SK-N-SH (cell line): ENCODE measurements at regions not wholly inside any gene's neighbourhood (a gene's known extent, or its start where the extent isn't known, plus 50 kb on each side); places are given as distances from the start of the nearest gene placed in this dataset.

Experiments used
- CTCF ChIA-PET: fragments of 300-600, 350-600 bp; formaldehyde crosslinking; extraction: SDS; loops from one replicate; lab custom pipeline; 2021; lab: Yijun Ruan, JAX
- POLR2A ChIA-PET: fragments of 350-600 bp; sonication (Branson Sonifier 250); formaldehyde crosslinking; extraction: SDS; loops from one replicate; lab custom pipeline; 2020; ENCODE audit warnings: antibody characterized with exemption, inconsistent platforms; lab: Yijun Ruan, JAX
- DNase-seq: peaks from one replicate; pipeline ENCODE4 v3.0.0; 2012
- H2AFZ ChIP-seq: fragments of 200-600 bp; sonication (generic); 2 replicates; pipeline ENCODE4 v1.8.1; 2016; ENCODE audit warnings: antibody characterized with exemption, mild to moderate bottlenecking, low read depth
- H3F3A ChIP-seq: fragments of 200-600 bp; sonication (generic); replicated peaks from 2 replicates; pipeline ENCODE3; 2016; ENCODE audit warnings: antibody characterized with exemption, mild to moderate bottlenecking; ENCODE audit not compliant: insufficient read depth
- H3K27ac ChIP-seq, 2 experiments: fragments of 200-500 bp in 1 of 2; fragments of 200-600 bp in 1 of 2; sonication (Bioruptor generic) in 1 of 2; sonication (generic), shearing (Covaris generic) in 1 of 2; 2 replicates each; pipeline versions ENCODE4 v1.5.1 to v1.6.1; 2014 to 2016; ENCODE audit warnings: low read depth in 2 of 2, inconsistent platforms in 1 of 2, low read length in 1 of 2, mild to moderate bottlenecking in 1 of 2, mixed read lengths in 1 of 2
- H3K27me3 ChIP-seq: fragments of 200-600 bp; sonication (generic), shearing (Covaris generic); 2 replicates; pipeline ENCODE4 v1.6.1; 2016; ENCODE audit warnings: mixed run types; ENCODE audit not compliant: insufficient read depth
- H3K36me3 ChIP-seq, 2 experiments: fragments of 200-500 bp in 1 of 2; fragments of 200-600 bp in 1 of 2; sonication (Bioruptor generic) in 1 of 2; sonication (generic) in 1 of 2; replicated peaks in 1 of 2; 2 replicates each; pipeline versions ENCODE3 to v1.5.1; 2014 to 2016; ENCODE audit warnings: low read length in 1 of 2, mild to moderate bottlenecking in 1 of 2; ENCODE audit not compliant: insufficient read depth in 2 of 2, control insufficient read depth in 1 of 2
- H3K4me1 ChIP-seq, 2 experiments: fragments of 200-500 bp in 1 of 2; fragments of 200-600 bp in 1 of 2; sonication (Bioruptor generic) in 1 of 2; sonication (generic), shearing (Covaris generic) in 1 of 2; 2 replicates each; pipeline versions ENCODE4 v1.5.1 to v1.6.1; 2014 to 2016; ENCODE audit warnings: low read depth in 1 of 2, low read length in 1 of 2, mixed run types in 1 of 2; ENCODE audit not compliant: insufficient read depth in 2 of 2, control insufficient read depth in 1 of 2
- H3K4me2 ChIP-seq: fragments of 200-600 bp; sonication (generic), shearing (Covaris generic); 2 replicates; pipeline ENCODE4 v1.6.1; 2017; ENCODE audit warnings: mixed run types
- H3K4me3 ChIP-seq, 2 experiments: fragments of 200-500 bp in 1 of 2; fragments of 200-600 bp in 1 of 2; sonication (Bioruptor generic) in 1 of 2; sonication (generic), shearing (Covaris generic) in 1 of 2; 2 replicates each; pipeline versions ENCODE4 v1.5.1 to v1.8.1; 2014 to 2016; ENCODE audit warnings: low read depth in 2 of 2, inconsistent platforms in 1 of 2, low read length in 1 of 2, mild to moderate bottlenecking in 1 of 2, mixed read lengths in 1 of 2, moderate library complexity in 1 of 2
- H3K79me2 ChIP-seq: fragments of 200-600 bp; sonication (generic); 2 replicates; pipeline ENCODE4 v1.8.1; 2017; ENCODE audit warnings: mild to moderate bottlenecking; ENCODE audit not compliant: insufficient read depth
- H3K9ac ChIP-seq: fragments of 200-600 bp; sonication (generic); 2 replicates; pipeline ENCODE4 v1.6.1; 2017; ENCODE audit warnings: mixed run types
- H3K9me2 ChIP-seq: fragments of 200-600 bp; sonication (generic); 2 replicates; pipeline ENCODE4 v1.6.1; 2017; ENCODE audit warnings: mixed run types
- H3K9me3 ChIP-seq: fragments of 200-600 bp; sonication (generic); 2 replicates; pipeline ENCODE4 v1.6.1; 2017; ENCODE audit warnings: mixed run types, mild to moderate bottlenecking, moderate library complexity
- H4K20me1 ChIP-seq: fragments of 200-600 bp; sonication (generic); 2 replicates; pipeline ENCODE4 v1.6.1; 2017; ENCODE audit warnings: mild to moderate bottlenecking, mixed run types; ENCODE audit not compliant: insufficient read depth
- CHD2 ChIP-seq: fragments of 150-350 bp; IDR thresholded peaks from 2 replicates; pipeline ENCODE4 v1.6.1; 2018; ENCODE audit warnings: low read length; ENCODE audit not compliant: partially characterized antibody
- EP300 ChIP-seq, 2 experiments: IDR thresholded peaks; 2 replicates each; pipeline versions ENCODE4 v1.4.0 to v1.6.1; 2012; ENCODE audit warnings: borderline replicate concordance in 1 of 2, low read depth in 1 of 2, low read length in 1 of 2
- FOSL2 ChIP-seq: IDR thresholded peaks from 2 replicates; pipeline ENCODE4 v1.4.0; 2012; ENCODE audit warnings: low read depth, mild to moderate bottlenecking, moderate library complexity, borderline replicate concordance
- FOXJ3 ChIP-seq: sonication (generic); formaldehyde crosslinking; IDR thresholded peaks from 2 replicates; pipeline ENCODE4 v1.5.1; 2020; ENCODE audit warnings: mild to moderate bottlenecking, missing genetic modification reagents
- FOXM1 ChIP-seq: IDR thresholded peaks from 2 replicates; pipeline ENCODE4 v1.4.0; 2012; ENCODE audit warnings: low read depth, mild to moderate bottlenecking
- GABPA ChIP-seq: IDR thresholded peaks from 2 replicates; pipeline ENCODE4 v1.4.0; 2012; ENCODE audit warnings: low read depth, mild to moderate bottlenecking
- GATA2 ChIP-seq: sonication (generic); formaldehyde crosslinking; IDR thresholded peaks from 2 replicates; pipeline ENCODE4 v1.5.0; 2020; ENCODE audit warnings: mild to moderate bottlenecking, missing genetic modification reagents
- MAX ChIP-seq: IDR thresholded peaks from 2 replicates; pipeline ENCODE4 v1.4.0; 2012; ENCODE audit warnings: low read depth
- MXI1 ChIP-seq: IDR thresholded peaks from 2 replicates; pipeline ENCODE4 v1.6.1; 2012; ENCODE audit warnings: mild to moderate bottlenecking, low read depth, low read length, improper control_type of control experiment
- NRF1 ChIP-seq: IDR thresholded peaks from 2 replicates; pipeline ENCODE4 v1.6.1; 2012; ENCODE audit warnings: low read depth, mild to moderate bottlenecking, low read length
- TAF1 ChIP-seq: IDR thresholded peaks from 2 replicates; pipeline ENCODE4 v1.6.1; 2012; ENCODE audit warnings: low read depth, mild to moderate bottlenecking, low read length, moderate library complexity, borderline replicate concordance
- USF2 ChIP-seq: fragments of 150-350 bp; IDR thresholded peaks from 2 replicates; pipeline ENCODE4 v1.6.1; 2017; ENCODE audit warnings: antibody characterized with exemption, low read length, low read depth, borderline replicate concordance
- YY1 ChIP-seq: IDR thresholded peaks from 2 replicates; pipeline ENCODE4 v1.4.0; 2012; ENCODE audit warnings: low read depth, mild to moderate bottlenecking
- WGBS: methylation state at CpG from one replicate; pipeline ENCODE4 v1.1.6; 2017; ENCODE audit warnings: low lambda C conversion rate; 5-methylcytosine and 5-hydroxymethylcytosine counted together

- no peaks in the 10 kb centered on the region for H3K27me3 ChIP-seq
- H3K9me3 ChIP-seq = no peaks in the 10 kb centered on the region
- POLR2A ChIA-PET = no interaction called here
- no peak overlapping the region for H3K4me3 ChIP-seq
- no peaks in the 10 kb centered on the region for H3F3A ChIP-seq
- H3K4me2 ChIP-seq = no peak overlapping the region
- no peaks in the 10 kb centered on the region for H3K79me2 ChIP-seq
- H3K9me2 ChIP-seq = no peaks in the 10 kb centered on the region
- 70% methylated on average over 9 of the region's 18 CpGs for WGBS
- CTCF ChIA-PET = interaction anchor here (1.0 kb wide), 1 partner anchor 36 kb away, joined by 3 read pairs; no protein-coding TSS in a partner anchor
- H4K20me1 ChIP-seq = no peaks in the 10 kb centered on the region
- TF ChIP-seq FOXM1 = no peak
- no peak for TF ChIP-seq YY1
- no peak for TF ChIP-seq MAX
- no peak for TF ChIP-seq USF2
- no peak for TF ChIP-seq FOSL2
- TF ChIP-seq GABPA = no peak
- TF ChIP-seq TAF1 = no peak
- TF ChIP-seq NRF1 = no peak
- TF ChIP-seq MXI1 = no peak
- TF ChIP-seq CHD2 = no peak
- no peak for TF ChIP-seq FOXJ3 (CRISPR knock-in tag)
- TF ChIP-seq GATA2 (CRISPR knock-in tag) = no peak
- TF ChIP-seq, all 33 proteins: peak for 0
- Histone ChIP-seq H2AFZ (no peak overlapping the region), H3K27ac (no peak overlapping the region), H3K4me1 (no peaks in the 10 kb centered on the region), H3K9ac (no peak overlapping the region), H3K36me3 (no peaks in the 10 kb centered on the region)
- no peak for DNase-seq
Measured at GRCh38 chr1:4481451-4481850, 173.0 kb upstream of the AJAP1 start.

DNA sequence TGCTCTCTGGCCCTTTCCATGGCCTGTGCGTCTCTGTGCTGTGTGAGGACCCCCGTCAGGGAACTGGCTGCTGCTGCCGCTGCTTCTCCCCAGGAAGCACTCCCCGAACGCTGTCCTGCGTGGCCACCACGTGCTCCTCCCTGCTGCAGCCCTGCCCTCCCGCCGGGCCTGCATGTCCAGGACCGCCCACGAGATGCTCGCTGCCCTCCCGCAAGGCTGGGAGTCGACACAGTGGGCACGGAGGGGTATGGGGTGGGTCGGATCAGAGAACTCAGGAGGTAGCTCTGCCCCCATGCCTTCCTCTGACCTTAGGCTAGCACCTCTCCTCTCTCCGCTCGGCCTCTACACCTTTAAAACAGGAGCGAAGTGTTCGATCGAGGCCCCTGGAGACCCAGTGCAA lies 171.9 kb upstream of the AJAP1 start:
- Histone ChIP-seq H3K27me3 (no peaks in the 10 kb centered on the region), H3K4me1 (no peaks in the 10 kb centered on the region), H3K4me3 (no peak overlapping the region), H2AFZ (no peak overlapping the region), H3K27ac (no peak overlapping the region), H4K20me1 (no peaks in the 10 kb centered on the region), H3F3A (no peaks in the 10 kb centered on the region), H3K9ac (no peak overlapping the region), H3K4me2 (no peak overlapping the region), H3K9me2 (no peaks in the 10 kb centered on the region), H3K36me3 (no peaks in the 10 kb centered on the region), H3K79me2 (no peaks in the 10 kb centered on the region), H3K9me3 (no peaks in the 10 kb centered on the region)
- ChIA-PET CTCF (interaction anchor here (1.0 kb wide), 1 partner anchor 35 kb away, joined by 3 read pairs; no protein-coding TSS in a partner anchor), POLR2A (no interaction called here)
- no CpG with 5 or more reads among the region's 21 CpGs for WGBS
- DNase-seq = no peak
- no peak for TF ChIP-seq EP300 (IDR thresholded peaks at IDR 0.05; ENCODE audit: borderline replicate concordance in 1 of 2, low read depth in 1 of 2, low read length in 1 of 2)
